D721Med (cell line): ENCODE measurements at regions not wholly inside any gene's neighbourhood (a gene's known extent, or its start where the extent isn't known, plus 50 kb on each side); places are given as distances from the start of the nearest gene placed in this dataset.
A peak's percentile ranks its signal among the peaks of the same experiment; 100 is the strongest.

Experiments
- DNase-seq: peaks from one replicate; pipeline ENCODE4 v3.0.0; 2011; ENCODE audit warnings: low spot score; ENCODE audit not compliant: insufficient read length
- FAIRE-seq: peaks from 2 replicates; lab custom pipeline; 2011; peaks lifted over from hg19 to GRCh38; lab: Jason Lieb, UNC
- CTCF ChIP-seq: IDR thresholded peaks from 2 replicates; pipeline ENCODE4 v1.5.1; 2012; ENCODE audit warnings: mild to moderate bottlenecking, control low read depth; ENCODE audit not compliant: insufficient read depth; ENCODE audit errors: missing control alignments

- DNase-seq (no peak), FAIRE-seq (no peak)
- no peak for TF ChIP-seq CTCF
Observed at GRCh38 chr5:119996128-119996527, 366.8 kb downstream of the FAM170A start.

GRCh38 chr5:120007598-120007997, 378.2 kb downstream of the FAM170A start:
- DNase-seq (no peak), FAIRE-seq (no peak)
- TF ChIP-seq CTCF, result no peak

GRCh38 chr5:120012431-120012830, 383.1 kb downstream of the FAM170A start:
- no peak for FAIRE-seq

GRCh38 chr5:120014535-120014934, 385.2 kb downstream of the FAM170A start:
- DNase-seq, result no peak
- TF ChIP-seq CTCF, result no peak
- FAIRE-seq, result no peak

More at GRCh38 chr5:120012431-120012830, 383.1 kb downstream of the FAM170A start:
- TF ChIP-seq CTCF, result no peak
- DNase-seq, result no peak

GRCh38 chr5:120016717-120017382, 387.5 kb downstream of the FAM170A start:
- no peak for DNase-seq
- FAIRE-seq, result no peak
- no peak for TF ChIP-seq CTCF

GRCh38 chr5:120017513-120017912, 388.2 kb downstream of the FAM170A start:
- no peak for DNase-seq
- peak; percentile 53 for FAIRE-seq
- TF ChIP-seq CTCF, result no peak

GRCh38 chr5:120035181-120035580, 405.8 kb downstream of the FAM170A start:
- FAIRE-seq, result no peak
- DNase-seq, result no peak
- TF ChIP-seq CTCF, result no peak
